ENCODE measurements at regions not wholly inside any gene's neighbourhood (a gene's known extent, or its start where the extent isn't known, plus 50 kb on each side); places are given as distances from the start of the nearest gene placed in this dataset.

DNA sequence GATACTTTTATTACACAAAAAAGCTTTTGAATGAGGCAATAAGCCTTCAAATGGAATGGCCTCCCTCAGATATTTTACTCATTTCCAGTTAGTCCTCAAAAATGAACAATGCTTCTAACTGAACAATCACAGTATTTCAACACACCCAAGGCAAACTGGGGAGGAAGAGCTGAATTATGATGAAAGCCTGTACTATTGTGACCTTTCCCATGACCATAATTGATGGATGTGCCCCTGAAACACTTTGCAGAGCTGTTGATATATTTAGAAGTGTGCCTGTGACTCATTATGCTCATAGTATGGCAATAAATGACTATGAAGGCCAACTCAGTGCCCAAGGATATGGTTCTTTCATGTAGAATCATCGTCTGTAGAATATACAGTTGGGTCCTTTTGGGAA, 248.1 kb downstream of the AHR start:
- no peak for TF ChIP-seq POLR2A (IDR thresholded peaks at IDR 0.05)
- TF ChIP-seq, protein P1, sequence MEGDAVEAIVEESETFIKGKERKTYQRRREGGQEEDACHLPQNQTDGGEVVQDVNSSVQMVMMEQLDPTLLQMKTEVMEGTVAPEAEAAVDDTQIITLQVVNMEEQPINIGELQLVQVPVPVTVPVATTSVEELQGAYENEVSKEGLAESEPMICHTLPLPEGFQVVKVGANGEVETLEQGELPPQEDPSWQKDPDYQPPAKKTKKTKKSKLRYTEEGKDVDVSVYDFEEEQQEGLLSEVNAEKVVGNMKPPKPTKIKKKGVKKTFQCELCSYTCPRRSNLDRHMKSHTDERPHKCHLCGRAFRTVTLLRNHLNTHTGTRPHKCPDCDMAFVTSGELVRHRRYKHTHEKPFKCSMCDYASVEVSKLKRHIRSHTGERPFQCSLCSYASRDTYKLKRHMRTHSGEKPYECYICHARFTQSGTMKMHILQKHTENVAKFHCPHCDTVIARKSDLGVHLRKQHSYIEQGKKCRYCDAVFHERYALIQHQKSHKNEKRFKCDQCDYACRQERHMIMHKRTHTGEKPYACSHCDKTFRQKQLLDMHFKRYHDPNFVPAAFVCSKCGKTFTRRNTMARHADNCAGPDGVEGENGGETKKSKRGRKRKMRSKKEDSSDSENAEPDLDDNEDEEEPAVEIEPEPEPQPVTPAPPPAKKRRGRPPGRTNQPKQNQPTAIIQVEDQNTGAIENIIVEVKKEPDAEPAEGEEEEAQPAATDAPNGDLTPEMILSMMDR (IDR thresholded peaks at IDR 0.05) = no peak

Measured in right lobe of liver (tissue), 4 donors.